CD4-positive, CD25-positive, alpha-beta regulatory T cell (primary cell): ENCODE measurements at regions not wholly inside any gene's neighbourhood (a gene's known extent, or its start where the extent isn't known, plus 50 kb on each side); places are given as distances from the start of the nearest gene placed in this dataset.
"Not testable (repeated sequence)": the region's sequence is repeated elsewhere in the genome, so short reads cannot be mapped to it uniquely, and the experiment has no call there.

Experiments used
- ATAC-seq, 2 donors: fragments of 150-1000 bp; cut with Tn5 transposase; one replicate each; pipeline ENCODE4 v1.10.0; 2021; ENCODE audit warnings: low read depth in 2 of 2, moderate number of reproducible peaks in 2 of 2, moderate library complexity in 1 of 2
- DNase-seq, 3 donors: peaks; one replicate each; pipeline versions ENCODE4 v3.0.0 to v3.0.0-alpha.2; 2012 to 2022; ENCODE audit warnings: mixed read lengths in 1 of 3
- H3K27ac ChIP-seq: one replicate; pipeline ENCODE4 v1.7.0; 2013; ENCODE audit warnings: mild to moderate bottlenecking, low read length; ENCODE audit not compliant: insufficient read depth, poor library complexity, severe bottlenecking
- H3K27me3 ChIP-seq: one replicate; pipeline ENCODE4 v1.7.0; 2013; ENCODE audit warnings: low read length; ENCODE audit not compliant: control insufficient read depth, insufficient read depth
- H3K36me3 ChIP-seq: one replicate; pipeline ENCODE4 v1.7.0; 2013; ENCODE audit warnings: mild to moderate bottlenecking, low read length, moderate library complexity; ENCODE audit not compliant: control insufficient read depth, insufficient read depth
- H3K4me1 ChIP-seq: 2 replicates; pipeline ENCODE4 v1.7.0; 2013; ENCODE audit warnings: mild to moderate bottlenecking, low read length; ENCODE audit not compliant: insufficient read depth, control insufficient read depth, poor library complexity, severe bottlenecking
- H3K4me3 ChIP-seq: one replicate; pipeline ENCODE4 v1.7.0; 2013; ENCODE audit warnings: low read depth, mild to moderate bottlenecking, low read length, moderate library complexity
- H3K9me3 ChIP-seq, 2 experiments: 1 replicate in 1 of 2; 2 replicates in 1 of 2; pipeline ENCODE4 v1.7.0; 2013; ENCODE audit warnings: low read length in 2 of 2, mild to moderate bottlenecking in 1 of 2, moderate library complexity in 1 of 2; ENCODE audit not compliant: control insufficient read depth in 2 of 2
- H3K27ac Mint-ChIP-seq, 3 donors: one replicate each; pipeline ENCODE4 v1.8.0; 2020 to 2022; ENCODE audit warnings: mild to moderate bottlenecking in 3 of 3, mixed read lengths in 3 of 3, moderate library complexity in 2 of 3
- H3K27me3 Mint-ChIP-seq: one replicate; pipeline ENCODE4 v1.8.0; 2022; ENCODE audit warnings: mild to moderate bottlenecking, mixed read lengths
- H3K36me3 Mint-ChIP-seq: one replicate; pipeline ENCODE4 v1.8.0; 2020; ENCODE audit warnings: mixed read lengths
- H3K4me1 Mint-ChIP-seq, 4 donors: one replicate each; pipeline ENCODE4 v1.8.0; 2020 to 2022; ENCODE audit warnings: mixed read lengths in 4 of 4, mild to moderate bottlenecking in 1 of 4
- H3K4me3 Mint-ChIP-seq, 4 donors: one replicate each; pipeline ENCODE4 v1.8.0; 2020 to 2022; ENCODE audit warnings: mild to moderate bottlenecking in 4 of 4, mixed read lengths in 4 of 4, moderate library complexity in 3 of 4
- H3K9me3 Mint-ChIP-seq, 7 donors: one replicate each; pipeline ENCODE4 v1.8.0; 2020 to 2022; ENCODE audit warnings: mixed read lengths in 7 of 7, mild to moderate bottlenecking in 3 of 7, moderate library complexity in 2 of 7

- no peaks in the 10 kb centered on the region for H3K36me3 Mint-ChIP-seq
- ATAC-seq: no peak
- Histone ChIP-seq H3K36me3 (no peaks in the 10 kb centered on the region), H3K4me1 (peaks cover 3% of the 10 kb centered on the region), H3K4me3 (no peak overlapping the region), H3K9me3 (no peaks in the 10 kb centered on the region), H3K27ac (no peak overlapping the region), H3K27me3 (no peaks in the 10 kb centered on the region)
- H3K9me3 Mint-ChIP-seq: peaks cover 0 to 4% (median 0%) of the 10 kb centered on the region in 7 donors
- H3K4me1 Mint-ChIP-seq: peaks cover 0 to 5% (median 2%) of the 10 kb centered on the region in 4 donors
- no peak overlapping the region for H3K27ac Mint-ChIP-seq
- DNase-seq: no peak
- H3K27me3 Mint-ChIP-seq: no peaks in the 10 kb centered on the region
- no peak overlapping the region for H3K4me3 Mint-ChIP-seq
Observed at GRCh38 chr10:114715171-114715670, 57.1 kb upstream of the ABLIM1 start.

GRCh38 chr10:114716811-114717404 is 58.8 kb upstream of the ABLIM1 start:
- peaks cover 0 to 4% (median 0%) of the 10 kb centered on the region in 7 donors for H3K9me3 Mint-ChIP-seq
- H3K27ac Mint-ChIP-seq: no peak overlapping the region
- H3K4me3 Mint-ChIP-seq: no peak overlapping the region

GRCh38 chr10:114717881-114718280 is 59.8 kb upstream of the ABLIM1 start:
- H3K9me3 ChIP-seq, H3K36me3 ChIP-seq, H3K36me3 Mint-ChIP-seq, H3K27me3 Mint-ChIP-seq, H3K27ac Mint-ChIP-seq, H3K4me1 Mint-ChIP-seq, H3K27me3 ChIP-seq, H3K27ac ChIP-seq, H3K4me1 ChIP-seq, H3K4me3 ChIP-seq, ATAC-seq, H3K4me3 Mint-ChIP-seq, H3K9me3 Mint-ChIP-seq, DNase-seq: not testable (repeated sequence)

More at GRCh38 chr10:114716811-114717404, 58.8 kb upstream of the ABLIM1 start:
- no peak overlapping the region for H3K4me3 ChIP-seq
- no peak overlapping the region for H3K27ac ChIP-seq
- Mint-ChIP-seq H3K36me3 (no peaks in the 10 kb centered on the region), H3K4me1 (peaks cover 0 to 5% (median 2%) of the 10 kb centered on the region in 4 donors), H3K27me3 (no peaks in the 10 kb centered on the region)
- peaks cover 3% of the 10 kb centered on the region for H3K4me1 ChIP-seq
- H3K36me3 ChIP-seq: no peaks in the 10 kb centered on the region
- no peak for ATAC-seq
- H3K27me3 ChIP-seq: no peaks in the 10 kb centered on the region
- no peaks in the 10 kb centered on the region for H3K9me3 ChIP-seq
- no peak for DNase-seq

GRCh38 chr10:114718374-114718773 is 60.3 kb upstream of the ABLIM1 start:
- peaks cover 0 to 7% (median 3%) of the 10 kb centered on the region in 4 donors for H3K4me1 Mint-ChIP-seq
- H3K4me1 ChIP-seq: peaks cover 3% of the 10 kb centered on the region
- H3K27me3 ChIP-seq: no peaks in the 10 kb centered on the region
- H3K9me3 ChIP-seq: no peaks in the 10 kb centered on the region
- no peaks in the 10 kb centered on the region for H3K36me3 Mint-ChIP-seq
- no peak overlapping the region for H3K4me3 Mint-ChIP-seq
- no peaks in the 10 kb centered on the region for H3K36me3 ChIP-seq
- H3K9me3 Mint-ChIP-seq: peaks cover 0 to 4% (median 0%) of the 10 kb centered on the region in 7 donors
- ATAC-seq (no peak), DNase-seq (no peak)
- H3K27ac Mint-ChIP-seq: no peak overlapping the region
- H3K4me3 ChIP-seq: no peak overlapping the region
- H3K27ac ChIP-seq: no peak overlapping the region
- H3K27me3 Mint-ChIP-seq: no peaks in the 10 kb centered on the region

- Mint-ChIP-seq H3K9me3 (peaks cover 0 to 4% (median 0%) of the 10 kb centered on the region in 7 donors), H3K27me3 (no peaks in the 10 kb centered on the region), H3K4me1 (peaks cover 0 to 7% (median 3%) of the 10 kb centered on the region in 4 donors), H3K27ac (no peak overlapping the region), H3K36me3 (no peaks in the 10 kb centered on the region), H3K4me3 (no peak overlapping the region)
- ATAC-seq: no peak
- no peak for DNase-seq
- Histone ChIP-seq H3K9me3 (no peaks in the 10 kb centered on the region), H3K4me1 (peaks cover 3% of the 10 kb centered on the region), H3K36me3 (no peaks in the 10 kb centered on the region), H3K27ac (no peak overlapping the region), H3K4me3 (no peak overlapping the region), H3K27me3 (no peaks in the 10 kb centered on the region)
Observed at GRCh38 chr10:114719311-114719710, 61.2 kb upstream of the ABLIM1 start.

- H3K27me3 Mint-ChIP-seq, H3K27ac ChIP-seq, H3K36me3 ChIP-seq, H3K4me1 Mint-ChIP-seq, H3K27me3 ChIP-seq, H3K27ac Mint-ChIP-seq, H3K9me3 ChIP-seq, H3K4me3 ChIP-seq, ATAC-seq, H3K4me3 Mint-ChIP-seq, DNase-seq, H3K36me3 Mint-ChIP-seq, H3K4me1 ChIP-seq, H3K9me3 Mint-ChIP-seq: not testable (repeated sequence)
Observed at GRCh38 chr10:114720023-114720422, 61.9 kb upstream of the ABLIM1 start.

GRCh38 chr10:114720685-114721278 is 62.7 kb upstream of the ABLIM1 start:
- no peak for ATAC-seq
- H3K9me3 ChIP-seq: no peaks in the 10 kb centered on the region
- peaks cover 3% of the 10 kb centered on the region for H3K4me1 ChIP-seq
- Mint-ChIP-seq H3K27me3 (no peaks in the 10 kb centered on the region), H3K4me1 (peaks cover 0 to 7% (median 3%) of the 10 kb centered on the region in 4 donors), H3K9me3 (peaks cover 0 to 4% (median 0%) of the 10 kb centered on the region in 7 donors), H3K36me3 (no peaks in the 10 kb centered on the region), H3K4me3 (no peak overlapping the region), H3K27ac (no peak overlapping the region)
- H3K36me3 ChIP-seq: no peaks in the 10 kb centered on the region
- H3K4me3 ChIP-seq: no peak overlapping the region
- no peak for DNase-seq
- no peaks in the 10 kb centered on the region for H3K27me3 ChIP-seq
- H3K27ac ChIP-seq: no peak overlapping the region

GRCh38 chr10:114722136-114722535 is 64.1 kb upstream of the ABLIM1 start:
- H3K4me3 ChIP-seq, H3K27me3 Mint-ChIP-seq, H3K9me3 ChIP-seq, DNase-seq, H3K27ac ChIP-seq, H3K9me3 Mint-ChIP-seq, H3K36me3 ChIP-seq, H3K4me1 ChIP-seq, ATAC-seq, H3K27ac Mint-ChIP-seq, H3K4me3 Mint-ChIP-seq, H3K4me1 Mint-ChIP-seq, H3K36me3 Mint-ChIP-seq, H3K27me3 ChIP-seq: not testable (repeated sequence)
